HG03095 (cell line): ENCODE measurements at regions not wholly inside any gene's neighbourhood (a gene's known extent, or its start where the extent isn't known, plus 50 kb on each side); places are given as distances from the start of the nearest gene placed in this dataset.
"Not testable (repeated sequence)": the region's sequence is repeated elsewhere in the genome, so short reads cannot be mapped to it uniquely, and the experiment has no call there.

Source experiments
- ATAC-seq: cut with Tn5 transposase; IDR thresholded peaks from one replicate; pipeline ENCODE4 v1.9.1; 2021; ENCODE audit warnings: moderate library complexity; ENCODE audit not compliant: unreplicated experiment

DNA sequence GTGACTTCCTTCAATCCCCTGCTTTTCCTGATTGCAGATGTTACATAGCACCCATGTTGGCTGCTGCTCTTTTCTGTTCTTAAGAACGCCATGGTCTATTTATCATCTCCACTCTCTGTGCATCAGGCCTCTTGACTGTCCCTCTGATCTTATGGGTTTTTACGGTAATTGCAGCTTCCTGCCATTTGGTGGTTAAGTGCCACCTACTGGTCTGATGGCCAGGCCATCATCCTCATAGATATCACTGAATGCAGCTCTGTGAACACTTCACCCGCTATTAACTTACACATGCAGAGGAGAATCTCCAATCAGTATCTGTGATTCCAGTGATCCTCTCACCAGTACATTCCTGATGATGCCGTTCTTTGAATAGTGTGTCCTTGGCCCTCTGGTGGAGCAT, 382.4 kb downstream of the TRAM1L1 start:
- no peak for ATAC-seq

DNA sequence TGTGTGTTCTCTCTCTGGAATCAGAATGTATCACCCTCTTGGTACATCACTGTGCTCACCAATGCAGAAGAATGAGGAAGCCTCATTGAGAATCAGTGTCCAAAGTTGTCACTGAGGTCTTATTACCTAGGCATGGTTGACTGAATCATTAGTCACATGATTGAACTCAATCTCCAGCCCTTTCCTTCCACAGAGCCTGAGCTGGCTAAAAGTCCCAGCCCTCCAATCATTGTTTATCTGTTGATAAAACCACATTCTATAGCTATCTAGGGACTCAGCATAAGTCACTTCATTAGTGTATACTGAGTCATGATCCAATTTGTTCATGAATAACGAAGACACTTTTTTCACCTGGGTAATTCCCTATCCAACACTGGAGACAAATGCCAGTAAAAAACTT, 396.8 kb downstream of the TRAM1L1 start:
- no peak for ATAC-seq

DNA sequence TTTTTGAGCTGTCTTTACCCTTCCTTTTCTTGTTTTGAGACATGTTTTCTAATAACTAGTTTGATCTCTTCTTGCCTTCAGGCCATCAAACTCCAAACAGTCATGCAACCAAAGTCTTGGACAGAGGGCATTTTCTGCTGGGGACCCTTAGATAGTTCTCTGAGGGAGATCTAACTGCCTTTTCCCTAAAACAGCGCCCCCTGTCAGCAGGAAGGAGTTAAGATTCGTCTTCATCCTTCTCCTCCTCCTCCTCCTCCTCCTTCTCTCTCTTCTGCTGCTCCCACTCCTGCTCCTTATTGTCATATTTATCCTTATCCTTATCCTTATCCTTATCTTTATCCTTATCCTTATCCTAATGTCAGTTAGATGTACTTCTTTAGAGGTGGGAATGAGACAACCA, 417.2 kb downstream of the TRAM1L1 start:
- no peak for ATAC-seq

DNA sequence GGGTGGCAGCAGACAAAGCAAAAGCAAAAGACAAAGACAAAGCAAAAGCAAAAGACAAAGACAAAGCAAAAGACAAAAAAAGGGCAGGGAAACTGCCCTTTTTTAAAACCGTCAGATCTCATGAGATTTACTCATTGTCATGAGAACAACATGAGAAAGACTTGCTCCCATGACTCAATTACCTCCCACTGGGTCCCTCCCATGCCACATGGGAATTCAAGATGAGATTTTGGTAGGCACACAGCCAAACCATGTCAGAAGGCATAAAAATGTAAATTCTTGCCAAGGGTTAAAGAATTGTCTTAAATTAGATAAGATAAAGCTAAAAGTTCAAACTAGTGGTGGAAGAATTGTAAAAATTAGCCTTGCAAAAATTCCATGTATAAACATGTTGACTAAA, 419.7 kb downstream of the TRAM1L1 start:
- no peak for ATAC-seq

DNA sequence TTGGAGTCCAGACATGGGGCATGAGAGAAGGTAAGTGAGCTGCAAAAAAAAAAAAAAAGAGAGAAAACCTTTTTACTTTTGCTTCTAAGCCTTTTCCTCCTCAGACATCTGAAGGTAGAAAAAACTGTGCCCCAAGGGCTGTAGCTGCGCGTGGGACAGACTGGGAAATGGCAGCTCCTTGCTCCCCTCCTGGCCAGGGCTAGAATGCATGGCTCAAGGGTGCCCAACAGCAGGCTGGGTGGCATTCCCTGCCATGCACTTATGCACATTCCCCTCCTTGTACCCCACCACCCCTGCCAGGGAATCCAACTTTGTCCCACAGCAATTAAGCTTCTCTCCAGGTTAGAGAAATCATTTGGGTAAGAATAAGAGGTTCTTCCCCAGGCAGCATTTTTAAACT, 421.2 kb downstream of the TRAM1L1 start:
- ATAC-seq: no peak

DNA sequence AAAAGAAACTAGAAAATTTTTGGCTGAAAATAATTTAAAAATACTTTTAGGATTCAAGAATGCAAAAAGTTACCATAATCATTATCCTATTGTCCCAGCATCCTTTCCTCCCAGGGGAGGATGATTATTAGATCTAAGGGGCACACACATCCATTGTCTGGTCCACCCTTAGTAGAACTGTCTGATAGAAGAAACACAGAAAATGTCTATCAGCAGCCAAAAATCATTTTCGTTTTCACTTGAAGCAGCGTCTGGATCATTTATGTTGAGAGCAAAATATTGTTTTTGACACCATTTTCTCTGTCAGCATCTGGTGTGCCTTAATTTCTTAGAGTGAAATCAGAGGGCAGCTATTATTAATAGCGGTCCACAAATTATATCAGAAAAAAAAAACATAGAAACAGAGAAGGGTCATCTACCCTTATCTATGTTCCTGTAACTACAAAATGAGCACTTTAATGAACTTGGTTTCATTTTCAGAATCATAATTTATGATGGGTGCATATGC, 446.3 kb downstream of the TRAM1L1 start:
- ATAC-seq: no peak

DNA sequence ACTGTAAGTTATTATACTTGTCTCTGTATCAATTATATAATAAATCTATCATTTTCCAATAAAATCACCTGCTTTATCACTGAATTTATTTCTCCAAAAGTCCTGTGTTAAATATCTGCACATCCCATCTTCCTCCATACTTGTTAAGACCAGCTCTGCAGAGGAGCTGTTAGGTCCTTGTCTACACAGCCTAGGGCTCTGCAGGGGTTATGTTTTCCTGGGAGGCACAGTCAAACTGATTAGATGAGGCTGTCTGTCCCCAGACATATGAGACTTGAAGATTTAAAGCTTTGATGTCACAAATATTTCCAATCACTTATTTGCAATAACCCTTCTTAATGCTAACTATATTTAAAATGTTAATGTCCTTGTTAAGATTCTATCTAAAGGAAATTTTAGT, 446.8 kb downstream of the TRAM1L1 start:
- ATAC-seq: no peak

DNA sequence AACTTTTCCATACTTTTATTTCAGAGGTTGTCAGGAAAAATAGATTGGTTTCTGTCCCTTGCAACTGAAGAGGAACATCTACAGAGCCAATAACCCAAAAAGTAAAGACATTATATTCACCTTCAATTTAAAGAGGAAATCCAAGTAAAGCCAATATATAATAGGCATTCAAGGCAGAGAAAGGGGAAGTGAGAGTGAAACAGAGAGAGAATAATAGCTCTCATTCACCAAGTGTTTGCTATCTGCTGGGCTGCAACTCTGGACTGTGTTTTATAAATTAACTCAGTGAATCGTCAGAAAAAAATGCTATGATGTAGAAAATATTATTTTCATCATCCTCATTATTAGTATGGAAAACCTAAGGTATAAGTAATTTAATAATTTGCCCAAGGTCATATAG, 448.5 kb downstream of the TRAM1L1 start:
- ATAC-seq: peak; percentile 98

DNA sequence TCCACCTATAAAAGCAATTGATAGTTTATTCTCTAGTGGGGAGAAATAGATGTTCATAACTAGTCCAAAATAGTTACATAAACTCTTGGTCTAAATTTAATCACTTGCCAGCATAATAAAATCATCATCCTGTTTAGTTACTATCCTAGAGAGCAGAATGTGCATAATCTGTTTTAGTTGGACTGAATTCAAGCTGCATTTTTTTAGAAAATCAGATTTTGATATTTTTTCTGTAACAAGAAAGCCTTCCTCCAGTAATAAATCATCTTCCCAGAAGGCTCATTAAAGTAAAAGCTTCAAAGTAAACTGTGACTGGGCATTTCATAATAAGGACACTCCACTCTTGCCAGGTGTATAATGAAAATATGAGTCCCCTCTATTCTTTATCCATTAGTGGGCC, 453.1 kb downstream of the TRAM1L1 start:
- no peak for ATAC-seq

DNA sequence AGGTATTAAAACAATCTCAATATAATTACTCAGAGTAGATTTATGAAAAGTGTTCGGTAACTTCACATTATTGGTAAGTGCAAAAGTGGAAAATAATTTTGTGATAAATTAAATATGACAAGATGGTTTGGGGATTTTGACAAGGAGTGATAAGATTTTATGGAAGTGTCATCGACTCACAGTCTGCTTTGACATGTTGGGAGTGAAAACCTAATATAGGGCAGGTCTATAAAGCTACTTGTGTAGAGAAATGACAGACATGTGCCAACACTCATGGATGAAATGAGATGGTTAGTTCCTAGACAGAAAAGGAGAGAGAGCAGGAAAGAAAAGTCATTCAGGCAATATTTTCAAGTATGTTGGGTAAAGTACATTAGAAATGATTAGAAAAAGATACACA, 456.8 kb downstream of the TRAM1L1 start:
- ATAC-seq: no peak

DNA sequence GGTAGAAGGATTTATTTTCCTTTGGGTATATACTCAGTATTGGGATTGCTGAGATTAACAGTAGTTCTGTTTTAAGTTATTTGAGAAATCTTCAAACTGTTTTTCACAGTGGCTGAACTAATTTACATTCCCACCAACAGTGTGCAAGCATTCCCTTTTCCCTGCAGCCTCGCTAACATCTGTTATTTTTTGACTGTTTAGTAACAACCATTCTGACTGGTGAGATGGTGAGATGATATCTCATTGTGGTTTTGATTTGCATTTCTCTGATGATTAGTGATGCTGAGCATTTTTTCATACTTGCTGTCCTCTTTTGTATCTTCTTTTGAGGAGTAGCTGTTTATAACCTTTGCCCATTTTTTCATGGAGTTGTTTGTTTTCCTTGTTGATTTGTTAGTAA, 457.8 kb downstream of the TRAM1L1 start:
- no peak for ATAC-seq

DNA sequence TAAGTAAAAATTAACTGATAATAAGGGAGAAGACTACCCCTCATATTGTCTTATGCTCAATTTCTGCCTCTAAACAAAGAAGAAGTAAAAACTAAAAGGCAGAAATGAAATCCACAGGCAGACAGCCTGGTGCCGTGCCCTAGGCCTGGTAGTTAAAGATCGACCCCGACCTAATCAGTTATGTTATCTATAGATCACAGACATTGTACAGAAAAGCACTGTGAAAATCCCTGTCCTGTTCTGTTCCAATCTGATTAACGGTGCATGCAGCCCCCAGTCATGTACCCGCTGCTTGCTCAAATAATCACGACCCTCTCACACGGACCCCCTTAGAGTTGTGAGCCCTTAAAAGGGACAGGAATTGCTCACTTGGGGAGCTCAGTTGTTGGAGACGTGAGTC, 465.9 kb downstream of the TRAM1L1 start:
- not testable (repeated sequence) for ATAC-seq

DNA sequence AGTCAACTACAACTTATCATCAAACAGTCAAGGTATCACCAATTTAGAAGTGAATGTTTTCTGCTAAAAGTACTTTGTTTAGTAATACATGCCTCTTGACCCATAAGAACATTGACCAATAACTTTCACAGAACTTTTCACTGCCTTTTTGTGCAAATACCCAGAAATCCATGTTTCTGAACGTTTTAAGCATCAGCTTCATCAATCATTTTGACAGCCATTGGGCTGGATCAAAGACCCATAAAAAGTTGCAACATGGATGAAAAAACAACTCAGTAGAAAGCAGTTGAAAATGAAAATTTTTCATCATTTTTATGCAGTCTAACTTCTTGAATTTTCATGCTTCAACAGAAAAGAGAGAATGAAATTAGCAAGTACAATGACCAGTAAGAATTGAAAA, 466.7 kb downstream of the TRAM1L1 start:
- no peak for ATAC-seq

DNA sequence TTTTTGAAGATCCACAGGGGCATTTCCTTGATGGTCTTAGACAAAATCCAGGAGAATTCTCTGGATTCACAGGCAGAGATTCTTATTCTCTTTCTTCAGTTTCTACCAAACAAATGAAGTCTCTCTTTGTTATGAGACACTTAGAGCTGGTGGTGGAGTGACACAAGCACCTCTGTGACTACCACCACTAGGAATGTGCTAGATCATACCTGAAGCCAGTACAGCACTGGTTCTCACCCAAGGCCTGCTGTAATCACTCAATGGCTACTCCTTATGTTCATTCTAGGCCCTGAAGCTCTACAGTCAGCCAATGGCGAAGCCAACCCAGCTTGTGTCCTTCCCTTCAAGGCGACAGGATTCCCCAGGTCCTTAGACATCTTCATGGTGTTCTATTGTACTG, 482.3 kb downstream of the TRAM1L1 start:
- no peak for ATAC-seq

DNA sequence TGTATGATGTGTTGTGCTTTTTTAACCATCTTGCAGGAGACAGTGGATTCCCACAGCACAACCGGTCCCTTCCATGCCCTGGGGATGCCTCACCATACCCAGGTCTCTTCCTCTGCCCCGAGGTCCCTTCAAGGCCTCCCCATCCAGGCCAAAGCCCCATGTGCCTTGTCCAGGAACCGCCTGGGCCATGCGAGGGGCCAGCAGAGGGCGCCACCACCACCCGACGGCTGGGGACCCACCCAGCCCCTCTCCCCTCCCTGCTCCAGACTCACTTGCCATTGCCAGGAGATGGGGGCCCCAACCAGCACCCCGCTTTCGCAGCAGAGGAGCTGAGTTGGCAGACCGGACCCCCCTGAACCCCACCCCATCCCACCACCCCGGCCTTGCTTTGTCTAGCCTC, 485.5 kb downstream of the TRAM1L1 start:
- no peak for ATAC-seq

DNA sequence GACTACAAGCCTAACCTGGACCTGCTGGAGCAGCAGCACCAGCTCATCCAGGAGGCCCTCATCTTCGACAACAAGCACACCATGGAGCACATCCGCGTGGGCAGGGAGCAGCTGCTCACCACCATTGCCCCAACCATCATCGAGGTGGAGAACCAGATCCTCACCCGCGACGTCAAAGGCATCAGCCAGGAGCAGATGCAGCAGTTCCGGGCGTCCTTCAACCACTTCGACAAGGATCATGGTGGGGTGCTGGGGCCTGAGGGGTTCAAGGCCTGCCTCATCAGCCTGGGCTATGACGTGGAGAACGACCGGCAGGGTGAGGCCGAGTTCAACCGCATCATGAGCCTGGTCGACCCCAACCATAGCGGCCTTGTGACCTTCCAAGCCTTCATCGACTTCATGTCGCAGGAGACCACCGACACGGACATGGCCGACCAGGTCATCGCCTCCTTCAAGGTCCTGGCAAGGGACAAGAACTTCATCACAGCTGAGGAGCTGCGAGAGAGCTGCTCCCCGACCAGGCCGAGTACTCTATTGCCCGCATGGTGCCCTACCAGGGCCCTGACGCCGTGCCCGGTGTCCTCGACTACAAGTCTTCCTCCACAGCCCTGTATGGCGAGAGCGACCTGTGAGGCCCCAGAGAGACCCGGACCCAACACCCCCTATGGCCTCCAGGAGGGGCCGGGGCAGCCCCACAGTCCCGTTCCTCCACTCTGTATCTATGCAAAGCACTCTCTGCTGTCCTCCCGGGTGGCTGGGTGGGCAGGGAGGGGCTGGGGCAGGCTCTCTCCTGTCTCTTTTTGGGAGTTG, 486.2 kb downstream of the TRAM1L1 start:
- no peak for ATAC-seq

DNA sequence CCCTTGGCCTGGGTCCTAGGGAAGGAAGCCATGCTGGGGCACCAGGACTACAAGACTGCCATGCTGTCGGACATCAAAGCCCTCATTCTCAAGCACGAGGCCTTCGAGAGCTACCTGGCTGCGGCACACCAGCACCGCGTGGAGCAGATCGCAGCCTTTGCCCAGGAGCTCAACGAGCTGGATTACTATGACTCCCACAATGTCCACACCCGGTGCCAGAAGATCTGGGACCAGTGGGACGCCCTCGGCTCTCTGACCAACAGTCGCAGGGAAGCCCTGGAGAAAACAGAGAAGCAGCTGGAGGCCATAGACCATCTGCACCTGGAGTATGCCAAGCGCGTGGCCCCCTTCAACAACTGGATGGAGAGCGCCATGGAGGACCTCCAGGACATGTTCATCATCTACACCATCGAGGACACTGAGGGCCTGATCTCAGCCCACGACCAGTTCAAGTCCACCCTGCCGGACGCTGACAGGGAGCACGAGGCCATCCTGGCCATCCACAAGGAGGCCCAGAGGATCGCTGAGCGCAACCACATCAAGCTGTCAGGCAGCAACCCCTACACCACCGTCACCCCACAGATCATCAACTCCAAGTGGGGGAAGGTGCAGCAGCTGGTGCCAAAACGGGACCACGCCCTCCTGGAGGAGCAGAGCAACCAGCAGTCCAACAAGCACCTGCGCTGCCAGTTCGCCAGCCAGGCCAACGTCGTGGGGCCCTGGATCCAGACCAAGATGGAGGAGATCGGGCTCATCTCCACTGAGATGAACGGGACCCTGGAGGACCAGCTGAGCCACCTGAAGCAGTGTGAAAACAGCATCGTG, 487.0 kb downstream of the TRAM1L1 start:
- ATAC-seq: no peak

DNA sequence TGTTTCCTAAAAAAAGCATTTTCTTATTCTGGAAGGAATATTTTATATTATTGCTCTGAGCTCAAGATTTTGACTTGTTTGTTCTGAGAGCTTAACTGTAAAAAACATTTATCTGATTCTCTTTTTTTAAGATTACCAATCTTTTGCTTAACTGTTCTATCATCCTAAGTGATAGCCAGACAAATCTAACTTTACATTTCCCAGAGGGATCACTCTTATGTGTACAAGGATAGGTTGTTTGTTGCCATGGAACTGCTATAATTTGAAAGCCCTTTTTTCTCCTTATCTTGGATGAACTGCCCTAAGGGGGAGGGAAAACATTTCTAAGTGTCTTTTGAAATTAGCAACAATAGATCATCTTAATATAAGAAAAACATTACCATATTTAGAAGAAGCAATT, 494.7 kb downstream of the TRAM1L1 start:
- ATAC-seq: no peak

DNA sequence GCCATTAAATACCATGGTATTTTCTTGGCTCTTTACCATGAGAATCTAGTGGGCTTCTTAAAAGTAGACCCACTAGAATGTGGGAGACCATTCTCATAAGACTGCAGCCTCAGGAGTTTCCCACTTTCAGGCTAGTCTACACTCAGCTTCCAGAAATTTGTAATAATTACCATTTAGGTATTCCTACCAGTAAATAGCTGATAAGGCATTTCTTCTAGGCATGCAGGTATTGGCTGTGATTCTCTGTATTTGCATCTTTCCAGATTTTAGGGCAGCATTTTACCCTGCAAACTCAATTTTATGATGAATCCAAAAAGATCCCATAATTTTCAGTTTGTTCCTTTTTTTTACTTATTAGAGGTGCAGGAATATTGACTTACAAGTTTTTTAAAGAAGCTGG, 496.6 kb downstream of the TRAM1L1 start:
- ATAC-seq: no peak

DNA sequence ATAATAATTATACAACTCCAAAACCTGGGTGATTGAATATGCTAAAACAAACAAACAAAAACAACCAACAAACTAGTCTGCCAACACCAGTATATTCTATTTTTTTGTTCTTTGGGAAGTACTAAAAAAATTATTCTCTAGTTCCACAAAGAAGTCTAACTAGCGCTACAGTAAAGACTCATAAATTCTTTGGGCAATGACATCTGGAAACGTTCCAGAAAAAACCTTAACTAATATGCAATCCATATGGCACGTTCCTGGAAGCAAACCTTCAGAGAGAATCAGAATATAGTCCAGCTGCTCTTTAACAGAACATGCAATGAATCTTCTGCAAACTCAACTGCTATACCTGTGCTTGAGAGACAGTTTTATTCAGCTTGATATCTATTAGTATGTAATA, 500.1 kb downstream of the TRAM1L1 start:
- no peak for ATAC-seq

DNA sequence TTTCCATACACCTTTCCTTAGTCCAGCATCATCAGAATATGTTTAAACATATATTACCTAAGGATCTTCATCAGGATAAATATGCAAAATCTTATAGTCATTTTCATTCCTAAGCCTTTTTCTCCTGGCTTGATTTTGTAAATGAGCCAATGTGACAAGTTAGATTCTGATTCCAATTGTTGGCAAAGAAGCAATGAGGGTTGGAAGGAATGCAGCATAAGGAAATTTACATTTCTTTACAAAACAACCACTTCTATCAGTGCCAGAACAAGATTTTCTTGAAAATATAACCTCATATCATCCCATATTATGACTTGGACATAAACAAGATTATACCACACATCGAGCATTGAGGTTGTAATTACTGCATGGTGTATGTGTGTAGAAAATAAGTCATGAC, 508.1 kb downstream of the TRAM1L1 start:
- ATAC-seq: no peak

DNA sequence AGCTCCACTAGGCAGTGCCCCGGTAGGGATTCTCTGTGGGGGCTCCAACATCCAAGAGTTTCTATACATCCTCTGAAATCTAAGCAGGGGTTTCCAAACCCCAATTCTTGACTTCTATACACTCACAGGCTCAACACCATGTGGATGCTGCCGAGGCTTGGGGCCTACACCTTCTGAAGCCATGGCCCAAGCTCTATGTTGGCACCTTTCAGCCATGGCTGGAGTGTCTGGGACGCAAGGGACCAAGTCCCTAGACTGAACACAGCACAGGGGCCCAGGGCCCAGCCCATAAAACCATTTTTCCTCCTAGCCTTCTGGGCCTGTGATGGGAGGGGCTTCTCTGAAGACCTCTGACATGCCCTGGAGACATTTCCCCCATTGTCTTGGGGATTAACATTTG, 511.8 kb downstream of the TRAM1L1 start:
- no peak for ATAC-seq
